Retina (tissue), 1 donor: ENCODE measurements at regions not wholly inside any gene's neighbourhood (a gene's known extent, or its start where the extent isn't known, plus 50 kb on each side); places are given as distances from the start of the nearest gene placed in this dataset.
"Not testable (repeated sequence)": the region's sequence is repeated elsewhere in the genome, so short reads cannot be mapped to it uniquely, and the experiment has no call there.

ENCODE experiments used
- DNase-seq: peaks from one replicate; pipeline ENCODE4 v3.0.0-alpha.2; 2016

DNA sequence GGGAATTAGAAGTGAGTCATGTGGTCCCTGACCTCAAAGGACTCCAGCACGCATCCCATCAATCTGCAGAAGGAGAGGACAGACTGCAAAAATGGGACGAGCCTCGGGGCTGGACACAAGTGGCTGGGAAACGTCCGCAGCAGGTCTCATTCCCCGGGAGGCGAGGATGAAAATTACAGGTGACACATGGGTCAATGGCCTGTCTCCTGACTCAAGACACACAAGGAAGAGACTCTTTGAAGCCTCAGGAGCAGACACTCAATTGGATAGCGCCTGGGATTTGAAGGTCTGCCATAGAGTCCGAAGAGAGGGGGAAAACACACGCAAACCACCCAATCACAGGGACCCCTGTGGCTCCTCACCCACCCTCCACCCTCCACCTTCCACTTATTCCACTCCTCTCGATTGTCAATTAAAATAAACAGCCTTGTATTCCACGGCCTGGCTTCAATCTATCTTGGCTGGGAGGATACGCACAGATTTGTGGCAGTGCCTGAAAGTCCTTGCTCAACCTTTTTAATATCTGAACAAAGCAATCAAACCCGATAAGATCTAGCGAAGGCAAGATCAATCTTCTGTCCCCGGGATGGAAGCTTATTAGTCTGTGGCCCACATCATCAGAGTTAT lies 101.8 kb upstream of the CADM1 start:
- no peak for DNase-seq

DNA sequence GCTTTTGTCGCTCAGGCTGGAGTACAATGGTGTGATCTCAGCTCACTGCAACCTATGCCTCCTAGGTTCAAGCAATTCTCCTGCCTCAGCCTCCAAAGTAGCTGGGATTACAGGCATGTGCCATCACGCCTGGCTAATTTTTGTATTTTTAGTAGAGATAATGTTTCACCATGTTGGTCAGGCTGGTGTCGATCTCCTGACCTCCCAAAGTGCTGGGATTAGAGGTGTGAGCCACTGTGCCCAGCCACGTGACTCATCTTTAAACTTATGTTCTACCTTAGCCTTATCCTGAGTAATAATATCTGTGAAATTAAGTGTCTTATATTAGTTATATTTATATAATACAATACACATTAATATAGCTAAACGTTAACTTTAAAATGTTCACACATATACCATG lies 101.2 kb upstream of the CADM1 start:
- not testable (repeated sequence) for DNase-seq

DNA sequence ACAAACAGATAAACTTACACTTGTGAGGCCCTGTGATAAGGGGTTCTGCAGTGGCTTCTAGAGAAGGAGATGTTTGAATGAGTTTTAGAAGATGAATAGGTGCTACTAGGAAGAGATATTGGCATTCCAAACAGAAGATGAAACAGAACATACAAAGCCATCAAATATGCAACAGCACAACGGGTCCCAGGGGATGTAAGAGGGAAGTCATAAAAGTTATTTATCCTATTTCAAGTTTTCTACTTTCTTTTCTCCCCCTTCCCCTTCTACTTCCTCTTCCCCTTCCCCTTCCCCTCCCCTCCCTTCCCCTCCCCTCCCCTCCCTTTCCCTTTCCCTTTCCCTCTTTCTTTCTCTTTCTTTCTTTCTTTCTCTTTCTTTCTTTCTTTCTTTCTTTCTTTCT lies 94.9 kb upstream of the CADM1 start:
- DNase-seq = no peak

DNA sequence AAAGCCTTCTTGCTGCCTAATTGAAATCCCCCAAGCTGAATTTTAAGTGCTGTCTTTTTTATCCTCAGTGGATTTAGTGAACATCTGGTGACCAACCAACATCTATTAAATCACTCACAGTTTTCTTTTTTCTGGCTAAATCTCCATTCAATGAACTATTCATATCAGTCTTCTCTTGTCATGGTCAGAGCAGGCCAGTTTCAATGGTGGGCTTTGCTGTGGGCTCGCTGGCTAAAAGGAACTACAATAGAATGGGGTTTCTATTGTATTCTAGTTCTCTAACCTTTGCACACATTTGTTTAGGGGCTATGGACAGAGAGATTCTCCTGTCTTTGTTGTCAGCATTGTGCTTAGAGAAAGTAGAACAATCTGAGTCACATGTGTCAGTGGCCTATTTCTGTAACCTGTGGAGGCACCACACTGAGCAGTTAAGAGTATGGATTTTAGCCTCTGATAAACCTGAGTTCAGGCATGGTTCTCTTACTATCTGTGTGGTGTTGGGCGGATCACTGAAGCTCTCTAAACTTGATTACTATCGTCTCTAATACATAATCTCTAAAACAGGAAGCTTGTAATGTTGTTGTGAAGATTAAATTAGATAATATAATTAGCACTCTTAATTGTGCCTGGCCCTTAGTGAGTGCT lies 94.2 kb upstream of the CADM1 start:
- DNase-seq = no peak

DNA sequence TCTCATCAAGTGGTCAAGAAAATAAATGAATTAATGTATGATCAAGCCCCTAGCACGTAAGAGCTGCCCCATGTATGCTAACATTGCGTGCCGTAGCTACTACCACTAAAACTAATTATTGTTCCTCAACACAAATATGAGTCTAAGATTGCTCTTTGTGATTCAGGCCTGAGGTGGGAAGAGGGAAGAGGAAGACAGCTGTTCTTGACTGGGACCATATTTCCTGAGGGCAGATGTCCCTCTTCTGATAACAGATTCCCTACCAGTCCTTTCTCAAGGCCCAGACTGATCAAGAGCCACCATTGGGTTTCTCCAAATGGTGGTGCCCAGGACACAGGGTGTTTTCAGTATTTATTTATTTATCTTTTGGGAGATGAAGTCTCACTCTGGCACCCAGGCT lies 87.2 kb upstream of the CADM1 start:
- DNase-seq = no peak

DNA sequence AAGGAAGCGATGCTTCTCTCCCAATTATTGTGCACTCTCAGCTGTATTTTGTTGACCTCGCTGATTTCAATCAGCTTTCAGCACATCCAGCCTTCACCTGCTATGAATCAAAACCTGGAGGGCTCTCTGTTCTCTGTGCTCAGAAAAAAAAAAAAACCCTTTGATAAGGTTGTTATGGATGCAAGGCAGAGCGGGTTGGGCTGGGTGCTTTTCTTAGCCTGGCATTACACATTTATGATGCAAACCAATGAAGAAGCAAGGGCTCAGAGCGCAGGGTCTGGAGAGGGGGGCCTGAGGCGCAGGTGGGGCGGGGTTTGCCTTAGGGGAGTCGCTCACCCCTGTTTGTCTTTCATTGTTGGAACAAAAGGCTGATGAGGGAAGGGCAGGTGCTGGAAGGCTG lies 86.0 kb upstream of the CADM1 start:
- DNase-seq = no peak

DNA sequence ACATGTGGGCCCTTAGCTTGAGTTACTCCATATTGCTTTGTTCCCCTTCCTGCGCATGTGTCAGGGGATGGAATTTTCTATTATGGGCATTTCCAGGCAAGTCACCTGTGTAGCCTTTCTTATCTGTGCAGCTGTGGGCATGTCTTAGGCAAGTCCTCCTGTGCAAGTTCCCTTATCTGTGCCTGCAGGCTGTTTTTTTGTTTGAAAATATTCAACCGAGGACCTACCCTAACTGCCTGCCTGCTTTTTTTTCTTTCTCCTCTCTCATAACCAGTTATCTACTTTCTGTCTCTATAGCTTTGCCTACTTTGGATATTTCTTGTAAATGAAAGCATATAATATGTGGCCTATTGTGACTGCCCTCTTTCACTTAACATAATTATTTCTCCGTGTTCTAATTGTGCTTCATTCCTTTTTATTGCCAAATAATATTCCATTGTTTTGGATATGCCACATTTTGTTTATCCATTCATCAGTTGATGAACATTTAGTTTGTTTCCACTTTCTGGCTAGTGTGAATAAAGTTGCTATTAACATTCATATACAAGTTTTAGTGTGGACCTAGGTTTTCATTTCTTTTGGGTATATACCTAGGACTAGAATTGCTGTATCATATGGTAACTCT lies 83.6 kb upstream of the CADM1 start:
- no peak for DNase-seq

DNA sequence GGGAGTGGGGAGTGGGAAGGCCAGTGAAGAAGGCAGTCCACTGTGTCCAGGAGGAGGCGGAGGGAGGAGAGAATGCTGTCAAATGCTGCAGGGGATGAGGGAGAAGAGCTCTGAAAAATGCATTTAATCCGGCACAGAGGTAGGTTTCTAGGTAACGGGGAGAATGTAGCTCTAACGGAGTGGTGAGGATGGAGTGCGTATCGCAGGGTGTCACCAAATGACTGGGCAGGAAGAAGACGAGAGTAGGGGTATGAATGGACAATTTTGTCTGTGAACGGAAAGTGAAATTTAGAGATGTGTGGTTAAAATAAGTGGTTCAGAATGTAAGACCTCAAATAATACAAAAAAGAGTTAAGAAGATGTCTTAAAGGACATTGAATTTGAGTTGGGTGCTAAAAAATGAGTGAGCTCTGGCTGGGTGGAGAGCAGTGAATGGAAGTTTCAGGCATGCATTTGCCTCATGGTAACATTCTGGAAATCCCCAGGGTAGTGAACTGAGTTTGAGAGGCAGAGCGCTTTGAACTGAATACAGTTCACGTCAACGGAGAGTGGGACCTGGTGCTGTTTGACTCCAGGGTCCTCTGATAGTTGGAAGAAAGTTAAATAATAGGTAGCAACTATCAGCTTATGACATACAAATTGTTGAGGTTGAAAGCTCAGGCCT lies 81.3 kb upstream of the CADM1 start:
- DNase-seq = no peak

DNA sequence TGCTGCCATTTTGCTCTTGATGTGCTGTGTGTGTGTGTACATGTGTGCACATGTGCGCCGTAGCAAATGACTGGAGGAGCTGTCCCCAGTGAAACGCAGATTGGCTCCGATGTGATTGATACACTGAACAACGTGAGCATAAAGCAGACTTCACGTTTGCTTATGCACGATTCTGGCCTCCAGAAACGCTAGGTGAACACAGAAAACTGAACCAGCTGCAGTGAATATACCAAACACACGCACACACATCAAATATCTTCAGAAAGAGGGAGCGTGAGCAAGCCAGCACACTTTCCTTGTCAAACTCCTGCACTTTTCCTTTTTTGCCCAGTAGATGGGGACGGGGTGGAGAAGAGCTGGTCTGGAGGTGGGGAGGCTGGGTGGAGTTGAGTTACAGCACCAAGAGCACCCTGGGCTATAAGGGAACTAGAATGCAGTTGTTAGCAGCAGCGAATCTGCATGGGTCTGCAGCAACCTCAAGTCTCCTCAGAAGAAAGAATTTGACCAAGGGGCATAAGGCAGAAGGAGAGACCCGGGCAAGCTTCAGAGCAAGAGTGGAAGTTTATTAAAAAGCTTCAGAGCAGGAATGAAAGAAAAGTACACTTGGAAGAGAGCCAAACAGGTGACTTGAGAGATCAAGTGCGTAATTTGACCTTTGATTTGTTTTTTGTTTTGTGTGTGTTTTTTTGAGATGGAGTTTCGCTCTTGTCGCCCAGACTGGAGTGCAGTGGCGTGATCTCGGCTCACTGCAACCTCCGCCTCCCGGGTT lies 77.8 kb upstream of the CADM1 start:
- DNase-seq = peak; percentile 37

DNA sequence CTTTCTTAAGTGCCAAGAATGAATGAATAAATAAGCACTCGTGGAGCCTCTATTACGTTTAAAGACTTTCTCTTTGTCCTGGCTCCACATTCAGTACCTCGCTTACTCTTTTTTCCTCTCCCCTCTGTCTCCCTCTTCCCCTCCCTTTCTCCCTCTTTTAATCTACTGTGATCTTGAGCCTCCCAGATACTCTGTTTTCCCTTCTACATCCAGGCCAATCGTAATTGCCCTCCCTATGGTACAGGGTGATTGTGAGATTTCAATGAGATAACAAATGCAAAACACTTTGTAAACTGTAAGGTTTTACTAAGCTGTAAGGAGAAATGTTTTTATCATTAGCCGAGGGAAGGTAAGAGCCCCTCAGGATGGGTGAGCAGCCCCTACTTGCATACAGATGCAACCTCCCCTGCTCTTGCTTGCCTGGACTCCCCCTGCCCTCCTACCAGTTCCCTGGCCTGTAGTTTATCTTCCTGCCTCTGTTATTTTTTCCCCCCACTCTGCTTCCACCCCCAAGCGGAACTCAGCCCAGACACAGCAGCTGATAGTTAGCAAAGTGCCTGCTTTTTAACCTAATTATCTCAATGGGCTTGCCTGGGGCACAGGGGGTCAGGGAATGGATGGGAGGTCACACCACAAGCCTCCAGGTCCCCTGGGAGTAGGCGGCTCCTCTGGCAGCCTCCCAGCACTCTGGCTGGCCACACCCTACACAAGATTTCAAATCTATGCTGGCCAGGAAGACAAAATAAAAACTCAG lies 76.9 kb upstream of the CADM1 start:
- peak; percentile 13 for DNase-seq

DNA sequence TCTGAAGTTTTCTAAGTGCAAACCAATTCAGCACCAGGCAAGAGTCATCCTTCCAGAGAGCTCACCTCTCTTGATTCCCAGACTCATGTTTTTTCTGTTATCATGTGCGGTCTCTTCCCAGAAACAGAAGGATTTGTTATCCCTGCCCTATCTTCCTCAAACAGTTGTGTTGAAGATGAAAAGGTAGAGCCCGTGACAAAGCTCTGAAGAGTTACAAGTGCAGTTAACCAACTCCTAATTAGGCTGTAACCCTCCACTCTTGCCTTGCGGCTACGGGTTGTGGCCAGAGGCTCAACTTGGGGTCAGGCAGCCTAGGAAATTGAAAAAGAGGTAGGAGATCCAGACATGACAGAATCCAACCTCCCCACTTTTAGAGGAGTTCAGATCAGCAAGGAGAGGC lies 76.2 kb upstream of the CADM1 start:
- no peak for DNase-seq

DNA sequence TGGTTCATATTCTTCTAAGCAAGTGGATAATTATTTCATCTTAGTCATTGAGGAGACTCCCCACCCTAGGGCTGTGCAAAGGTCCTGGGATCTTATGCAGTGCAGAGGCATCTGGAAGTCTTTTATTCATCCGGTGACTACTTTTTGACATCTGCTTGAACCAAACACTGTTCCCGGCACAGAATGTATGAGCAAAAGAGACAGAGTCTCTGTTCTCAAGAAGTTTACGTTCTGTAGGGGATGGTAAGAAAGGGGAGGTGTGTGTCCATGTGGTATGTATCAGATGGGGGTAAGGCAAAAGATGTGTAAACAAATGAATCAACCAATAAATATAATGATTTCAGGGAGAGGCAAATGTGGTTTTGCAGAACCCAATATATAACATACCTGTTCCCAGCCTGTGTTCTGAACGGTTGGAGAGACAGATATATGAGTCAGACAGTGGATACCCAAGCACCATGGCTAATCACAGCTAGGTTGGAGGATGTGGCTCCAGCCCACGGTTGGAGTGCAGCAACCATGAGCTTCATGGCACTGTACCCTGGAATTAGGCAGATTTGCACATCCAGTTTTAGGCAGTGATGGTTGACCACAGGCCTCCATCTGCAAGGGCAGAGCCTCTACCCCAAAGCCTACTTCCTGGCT lies 75.1 kb upstream of the CADM1 start:
- no peak for DNase-seq

DNA sequence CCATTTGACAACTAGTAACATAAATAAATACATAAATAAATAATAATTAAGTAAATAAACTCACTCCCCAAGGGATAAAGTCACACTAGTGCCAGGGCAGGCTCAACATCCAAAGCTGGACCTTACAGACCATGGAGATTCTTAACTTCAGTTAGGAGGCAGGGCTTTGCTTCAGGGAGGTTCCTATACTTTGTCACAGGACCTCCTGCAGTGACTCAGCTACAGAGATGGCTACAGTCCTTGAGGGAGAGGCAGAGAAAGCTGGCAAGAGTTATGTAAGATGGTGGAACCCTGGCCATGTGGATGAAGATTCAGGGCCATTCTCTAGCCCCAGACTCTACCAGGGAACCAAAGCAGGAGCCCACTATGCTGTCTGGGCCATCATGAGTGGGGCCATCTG lies 74.1 kb upstream of the CADM1 start:
- DNase-seq = no peak

DNA sequence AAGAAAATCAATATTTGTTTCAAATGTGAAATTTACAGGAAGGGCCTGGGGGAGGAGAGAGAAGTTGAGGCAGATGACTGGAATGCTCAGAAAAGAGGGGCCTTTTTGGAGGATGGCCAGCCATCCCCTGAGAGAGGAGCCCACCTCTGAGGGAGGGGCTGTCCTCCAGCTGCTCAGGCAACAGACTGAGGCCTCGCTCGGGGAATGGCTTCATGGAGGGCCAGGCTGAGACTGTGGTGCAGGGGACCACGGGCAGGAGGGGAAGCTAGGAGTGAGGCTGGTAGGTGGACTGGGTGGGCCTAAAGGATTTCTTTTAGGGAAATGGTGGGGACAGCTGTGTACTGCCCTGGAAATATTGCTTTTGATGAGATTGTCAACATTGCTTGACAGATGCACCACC lies 73.5 kb upstream of the CADM1 start:
- DNase-seq = peak; percentile 53

DNA sequence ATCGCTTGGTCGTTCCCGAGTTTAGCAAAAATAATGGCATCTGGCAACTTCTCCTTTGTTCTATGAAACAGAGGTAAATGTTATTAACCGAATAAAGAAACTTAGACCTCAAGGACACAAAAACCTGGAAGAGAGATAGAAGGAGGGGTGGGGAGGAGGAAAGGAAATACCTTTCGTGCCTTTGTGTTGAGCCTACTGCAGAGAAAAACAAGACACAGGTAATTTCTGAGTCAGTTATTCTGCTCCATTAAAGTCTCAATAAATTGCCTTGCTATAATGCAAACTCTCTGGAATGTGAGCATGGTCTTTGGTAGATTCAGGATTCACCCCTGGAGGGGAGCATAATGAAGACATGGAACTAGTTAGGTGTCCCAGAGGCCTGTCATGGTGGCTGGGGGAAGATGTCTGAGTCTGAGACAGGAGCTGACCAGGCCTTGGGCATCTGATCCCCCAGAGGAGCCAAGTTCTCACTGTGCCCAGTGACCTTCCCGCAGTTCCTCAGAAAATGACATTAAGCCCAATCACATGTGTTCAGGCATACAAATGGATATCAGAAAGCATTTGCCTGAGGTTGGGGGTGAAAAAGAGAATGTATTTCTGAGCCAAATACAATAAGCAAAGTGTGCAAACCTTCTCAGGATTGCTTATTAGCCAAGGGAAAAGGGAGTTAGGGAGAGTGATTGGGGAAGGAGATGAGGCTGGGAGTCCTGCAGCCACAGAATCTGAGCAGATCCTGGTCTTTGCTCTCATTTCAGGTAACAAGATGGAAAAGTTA lies 72.6 kb upstream of the CADM1 start:
- peak; percentile 32 for DNase-seq

DNA sequence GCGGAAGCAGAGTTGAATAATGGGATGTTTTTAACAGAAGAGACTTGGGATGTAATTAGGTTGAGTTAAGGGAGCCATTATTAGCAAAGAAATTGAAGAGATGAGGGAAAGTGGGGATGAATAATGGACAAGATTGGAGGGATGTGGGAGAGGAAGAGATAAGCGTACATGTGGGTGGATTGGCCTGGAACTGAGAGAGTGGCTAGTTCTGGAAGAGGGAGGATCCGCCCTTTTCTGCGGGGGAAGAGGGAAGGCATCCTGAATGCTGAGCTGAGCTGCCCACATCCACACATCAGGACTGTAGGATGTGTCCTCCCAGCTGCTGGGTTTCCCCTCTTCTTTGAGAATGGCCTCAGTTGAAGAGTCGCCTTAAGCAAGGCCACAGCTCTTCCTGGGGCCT lies 68.3 kb upstream of the CADM1 start:
- DNase-seq = no peak

DNA sequence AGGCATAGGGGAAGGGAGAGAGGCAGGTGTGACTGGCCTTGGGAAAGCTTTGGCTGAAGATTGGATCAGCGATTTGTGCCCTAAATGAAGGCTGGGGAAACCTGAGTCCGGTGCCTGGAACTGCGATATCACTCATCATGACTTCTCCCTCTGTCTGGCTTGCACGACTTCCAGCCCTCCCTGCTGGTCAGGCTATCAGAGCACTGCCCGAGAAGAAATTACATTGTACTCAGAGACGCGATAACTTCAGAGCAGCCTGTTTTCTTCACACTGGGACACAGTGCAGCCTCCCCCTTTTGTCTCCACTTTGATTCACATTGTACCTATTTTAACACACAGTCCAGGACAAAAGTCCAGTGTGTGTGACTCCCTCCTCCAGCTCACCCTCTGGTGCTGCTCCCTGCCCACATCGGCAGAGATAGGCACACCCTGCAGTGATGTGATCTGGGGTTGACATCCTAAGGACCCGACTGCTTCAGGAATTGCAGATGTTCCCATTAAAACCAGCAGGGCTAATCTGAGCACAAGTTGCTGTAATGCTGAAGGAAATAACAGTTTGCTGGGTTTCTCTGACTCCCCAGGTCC lies 62.1 kb upstream of the CADM1 start:
- DNase-seq = no peak

DNA sequence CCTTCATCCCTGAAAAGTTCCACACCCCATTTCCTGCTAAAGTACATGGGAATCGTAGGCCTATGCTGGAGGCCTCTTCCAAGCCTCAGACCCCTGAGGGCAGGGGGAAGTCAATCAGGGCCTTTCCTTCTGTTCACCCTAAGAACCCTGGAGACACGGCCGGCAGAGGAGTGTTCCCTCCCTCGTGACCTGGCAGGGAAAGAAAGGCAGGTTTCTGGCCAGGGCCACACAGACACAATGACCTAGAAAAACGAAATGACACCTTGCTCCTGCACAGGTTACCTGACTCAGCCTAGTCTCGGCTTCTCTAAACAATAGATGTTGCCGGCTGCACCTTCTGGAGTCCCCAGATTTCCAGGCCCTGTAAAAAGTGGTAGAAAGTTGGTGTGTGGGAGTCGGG lies 60.6 kb upstream of the CADM1 start:
- DNase-seq = no peak

DNA sequence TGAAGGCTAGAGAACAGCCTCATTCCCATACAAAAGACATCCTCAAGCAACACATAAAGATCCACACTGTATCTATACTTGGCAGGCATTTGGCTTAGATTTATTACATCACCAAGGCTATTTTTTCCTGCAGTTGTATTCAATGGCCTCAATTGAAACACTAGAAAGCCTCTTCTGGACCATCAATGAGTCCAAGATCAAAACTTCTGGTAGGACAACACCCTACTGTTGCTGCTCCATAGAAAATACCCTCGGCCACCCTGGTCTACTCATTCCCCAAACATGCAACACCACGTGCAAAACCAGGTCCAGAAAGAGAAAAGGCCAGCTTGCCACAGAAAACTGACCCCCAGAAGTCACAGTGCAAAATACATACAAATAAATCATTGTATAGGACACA lies 56.9 kb upstream of the CADM1 start:
- no peak for DNase-seq

DNA sequence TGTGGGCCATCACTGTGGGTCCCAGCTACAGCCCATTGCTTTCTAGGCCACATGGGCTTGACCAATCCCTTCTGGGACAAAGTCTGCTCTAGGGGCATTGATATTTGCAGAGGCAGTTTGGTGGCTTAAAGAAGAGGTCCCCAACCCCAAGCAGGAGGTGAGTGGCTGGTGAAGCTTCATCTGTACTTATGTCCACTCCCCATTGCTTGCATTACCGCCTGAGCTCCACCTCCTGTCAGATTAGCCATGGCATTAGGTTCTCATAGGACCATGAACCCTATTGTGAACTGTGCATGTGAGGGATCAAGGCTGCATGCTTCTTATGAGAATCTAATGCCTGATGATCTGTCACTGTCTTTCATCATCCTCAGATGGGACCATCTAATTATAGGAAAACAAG lies 54.4 kb upstream of the CADM1 start:
- DNase-seq = no peak

DNA sequence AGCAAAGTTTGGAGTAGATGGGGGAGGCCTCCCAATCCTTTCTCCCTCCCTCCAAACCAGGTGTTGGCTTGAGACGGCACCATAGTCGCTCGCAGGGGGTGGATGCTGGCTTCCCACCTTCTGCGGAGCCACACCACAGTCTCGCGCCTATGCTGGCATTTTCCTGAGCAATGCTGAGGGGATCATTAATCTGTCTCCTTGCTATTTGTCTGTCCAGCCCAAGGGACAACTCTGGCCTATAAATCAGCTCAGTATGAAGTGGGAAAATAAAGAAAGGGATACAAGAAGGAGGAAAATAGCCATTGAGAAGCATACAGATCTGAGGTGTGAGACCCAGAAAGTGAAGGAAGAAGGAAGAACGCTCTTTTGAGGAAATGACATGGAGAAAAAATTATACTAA lies 53.5 kb upstream of the CADM1 start:
- DNase-seq = no peak
